ENCODE measurements at regions not wholly inside any gene's neighbourhood (a gene's known extent, or its start where the extent isn't known, plus 50 kb on each side); places are given as distances from the start of the nearest gene placed in this dataset.

GRCh38 chr3:28792604-28793003, 444.0 kb upstream of the AZI2 start:
- 83% methylated on average over 2 of the region's 2 CpGs; no CpG with 5 or more reads in 1 of the 2 experiments for WGBS, 2 experiments (ENCODE audit: extremely low coverage in 1 of 2, insufficient coverage in 1 of 2, insufficient read length in 1 of 2, insufficient replicate concordance in 2 of 2, low coverage in 1 of 2, low lambda C conversion rate in 2 of 2, missing lambda C conversion rate in 1 of 2)
- Histone ChIP-seq H3K4me3 (ENCODE audit: extremely low read depth in 1 of 4, insufficient read depth in 2 of 4, low read depth in 3 of 4, low read length in 4 of 4) (no peak overlapping the region), H4K8ac (ENCODE audit: extremely low read depth, insufficient read depth, low read length) (no peak overlapping the region), H4K5ac (ENCODE audit: insufficient read length, low read depth, low read length) (no peak overlapping the region), H3K18ac (ENCODE audit: extremely low read depth, low read length) (no peak overlapping the region), H3K27ac (ENCODE audit: low read depth, low read length) (no peak overlapping the region), H2AK5ac (ENCODE audit: low read depth, low read length) (no peak overlapping the region), H3K14ac (ENCODE audit: insufficient read length) (no peak overlapping the region), H2BK15ac (ENCODE audit: low read length) (no peak overlapping the region), H3K4me1 (replicated peaks in 1 of 4; ENCODE audit: control insufficient read depth in 3 of 4, insufficient read depth in 4 of 4, low read length in 3 of 4) (peaks cover 0 to 3% (median 1%) of the 10 kb centered on the region in 4 experiments; a peak in 2 of 7 replicates), H4K91ac (replicated peaks; ENCODE audit: insufficient read length, low read length) (no peak overlapping the region), H3K36me3 (ENCODE audit: control insufficient read depth in 2 of 4, insufficient read depth in 4 of 4, low read length in 3 of 4) (no peaks in the 10 kb centered on the region), H3K79me1 (ENCODE audit: low read depth, low read length) (no peaks in the 10 kb centered on the region), H4K20me1 (replicated peaks in 1 of 2; ENCODE audit: control insufficient read depth in 1 of 2, insufficient read depth in 2 of 2, low read length in 2 of 2) (no peaks in the 10 kb centered on the region), H3K23me2 (ENCODE audit: low read depth, low read length) (no peaks in the 10 kb centered on the region), H3K9me3 (ENCODE audit: insufficient read depth in 2 of 2, low read depth in 1 of 2, low read length in 1 of 2) (no peaks in the 10 kb centered on the region), H3K23ac (ENCODE audit: insufficient read length) (no peak overlapping the region), H2BK5ac (ENCODE audit: low read depth, low read length) (no peak overlapping the region), H2BK12ac (ENCODE audit: low read depth, low read length) (no peak overlapping the region), H3K4ac (replicated peaks; ENCODE audit: insufficient read length, low read depth, low read length) (no peak overlapping the region), H2BK20ac (ENCODE audit: low read length) (no peak overlapping the region), H3K79me2 (ENCODE audit: control insufficient read depth in 1 of 2, insufficient read depth in 2 of 2, low read length in 2 of 2) (no peaks in the 10 kb centered on the region), H3K9ac (replicated peaks in 1 of 4; ENCODE audit: extremely low read depth in 1 of 4, low read depth in 3 of 4, low read length in 3 of 4) (no peak overlapping the region), H2BK120ac (replicated peaks; ENCODE audit: low read depth, low read length) (no peak overlapping the region), H2AFZ (ENCODE audit: low read length) (no peak overlapping the region), H3K4me2 (ENCODE audit: insufficient read depth in 1 of 2, low read depth in 2 of 2, low read length in 2 of 2) (no peak overlapping the region), H3K56ac (replicated peaks; ENCODE audit: insufficient read length, low read depth, low read length) (no peak overlapping the region), H3K27me3 (replicated peaks in 1 of 4; ENCODE audit: control insufficient read depth in 3 of 4, extremely low read depth in 1 of 4, insufficient read depth in 3 of 4, low read length in 3 of 4) (no peaks in the 10 kb centered on the region)
- no peak for FAIRE-seq
- CTCF ChIA-PET (ENCODE audit: partially characterized antibody), result no interaction called here
- TF ChIP-seq YY1 (IDR thresholded peaks at IDR 0.05; ENCODE audit: low read depth, low read length), result no peak
- TF ChIP-seq BRCA1 (IDR thresholded peaks at IDR 0.05; ENCODE audit: low read depth, low read length), result no peak
- TF ChIP-seq POLR2AphosphoS5 (IDR thresholded peaks at IDR 0.05; ENCODE audit: low read depth, low read length), result no peak
- TF ChIP-seq BCL11A (IDR thresholded peaks at IDR 0.05; ENCODE audit: low read depth in 2 of 2, low read length in 2 of 2), result no peak
- TF ChIP-seq NRF1 (IDR thresholded peaks at IDR 0.05; ENCODE audit: low read depth, low read length), result no peak
- TF ChIP-seq RAD21 (IDR thresholded peaks at IDR 0.05 in 1 of 2, conservative IDR thresholded peaks at IDR 0.05 in 1 of 2; ENCODE audit: low read depth in 2 of 2, low read length in 2 of 2), result no peak
- no peak for DNase-seq (ENCODE audit: low read depth in 1 of 2, low spot score in 2 of 2)
- POLR2A ChIA-PET (ENCODE audit: partially characterized antibody), result no interaction called here

Data from H1 (cell line).